Mammary epithelial cell (primary cell): ENCODE measurements at regions not wholly inside any gene's neighbourhood (a gene's known extent, or its start where the extent isn't known, plus 50 kb on each side); places are given as distances from the start of the nearest gene placed in this dataset.

Experiments
- CTCF ChIP-seq, 2 donors: IDR thresholded peaks in 1 of 2; conservative IDR thresholded peaks in 1 of 2; 2 replicates each; pipeline ENCODE4 v1.5.1; 2011 to 2012; ENCODE audit warnings: inconsistent platforms in 2 of 2, low read length in 2 of 2, mild to moderate bottlenecking in 2 of 2, control low read depth in 1 of 2, low read depth in 1 of 2; ENCODE audit not compliant: insufficient read depth in 1 of 2; ENCODE audit errors: extremely low read depth in 1 of 2
- EZH2 ChIP-seq: IDR thresholded peaks from 2 replicates; pipeline ENCODE4 v1.6.1; 2012; ENCODE audit warnings: low read length, inconsistent platforms, borderline replicate concordance

- no peak for TF ChIP-seq CTCF (conservative IDR thresholded peaks at IDR 0.05 in 1 of 2, IDR thresholded peaks at IDR 0.05 in 1 of 2; ENCODE audit: extremely low read depth in 1 of 2, insufficient read depth in 1 of 2, low read depth in 1 of 2, low read length in 2 of 2)
- no peak for TF ChIP-seq EZH2
Measured at GRCh38 chr13:30133554-30133912, 173.8 kb downstream of the KATNAL1 start.
